ENCODE measurements at regions not wholly inside any gene's neighbourhood (a gene's known extent, or its start where the extent isn't known, plus 50 kb on each side); places are given as distances from the start of the nearest gene placed in this dataset.

GRCh38 chr4:41838590-41838989, 90.1 kb upstream of the PHOX2B start:
- Histone ChIP-seq H3K27ac (ENCODE audit: low read depth, low read length) (no peak overlapping the region), H3K4me3 (ENCODE audit: low read length) (no peak overlapping the region), H3K27me3 (ENCODE audit: control insufficient read depth, insufficient read depth, low read length, poor library complexity, severe bottlenecking) (peaks cover 8% of the 10 kb centered on the region), H3K9me3 (ENCODE audit: control insufficient read depth, low read length) (no peaks in the 10 kb centered on the region), H3K36me3 (ENCODE audit: control insufficient read depth, insufficient read depth, low read length) (no peaks in the 10 kb centered on the region), H3K4me1 (ENCODE audit: control insufficient read depth, insufficient read depth, low read length) (no peaks in the 10 kb centered on the region), H3K9ac (ENCODE audit: extremely low read depth, low read length, poor library complexity, severe bottlenecking) (no peak overlapping the region)
- no peak overlapping the region for H3K4me3 Mint-ChIP-seq
- peaks cover 19% of the 10 kb centered on the region for H3K27me3 Mint-ChIP-seq (ENCODE audit: insufficient read depth)
- no peaks in the 10 kb centered on the region for H3K36me3 Mint-ChIP-seq (ENCODE audit: low read depth)
- H3K27ac Mint-ChIP-seq = no peak overlapping the region
- no peaks in the 10 kb centered on the region for H3K9me3 Mint-ChIP-seq
- DNase-seq = no peak
- no peak for TF ChIP-seq CTCF (conservative IDR thresholded peaks at IDR 0.05)
- H3K4me1 Mint-ChIP-seq = no peaks in the 10 kb centered on the region

GRCh38 chr4:41835321-41835995, 86.9 kb upstream of the PHOX2B start:
- no peaks in the 10 kb centered on the region for H3K4me1 Mint-ChIP-seq
- H3K27ac Mint-ChIP-seq = no peak overlapping the region
- peaks cover 30% of the 10 kb centered on the region for H3K27me3 Mint-ChIP-seq (ENCODE audit: insufficient read depth)
- Histone ChIP-seq H3K9me3 (ENCODE audit: control insufficient read depth, low read length) (no peaks in the 10 kb centered on the region), H3K4me3 (ENCODE audit: low read length) (no peak overlapping the region), H3K9ac (ENCODE audit: extremely low read depth, low read length, poor library complexity, severe bottlenecking) (no peak overlapping the region), H3K27me3 (ENCODE audit: control insufficient read depth, insufficient read depth, low read length, poor library complexity, severe bottlenecking) (peaks cover 17% of the 10 kb centered on the region), H3K36me3 (ENCODE audit: control insufficient read depth, insufficient read depth, low read length) (no peaks in the 10 kb centered on the region), H3K27ac (ENCODE audit: low read depth, low read length) (no peak overlapping the region), H3K4me1 (ENCODE audit: control insufficient read depth, insufficient read depth, low read length) (no peaks in the 10 kb centered on the region)
- WGBS, 2 experiments (ENCODE audit: insufficient coverage in 1 of 2, insufficient read length in 1 of 2) = 93 to 95% methylated on average over 3 of the region's 3 CpGs
- DNase-seq = no peak
- no peak for TF ChIP-seq CTCF (conservative IDR thresholded peaks at IDR 0.05)
- no peaks in the 10 kb centered on the region for H3K36me3 Mint-ChIP-seq (ENCODE audit: low read depth)
- H3K9me3 Mint-ChIP-seq = no peaks in the 10 kb centered on the region
- no peak overlapping the region for H3K4me3 Mint-ChIP-seq

- Histone ChIP-seq H3K9me3 (ENCODE audit: control insufficient read depth, low read length) (no peaks in the 10 kb centered on the region), H3K9ac (ENCODE audit: extremely low read depth, low read length, poor library complexity, severe bottlenecking) (no peak overlapping the region), H3K36me3 (ENCODE audit: control insufficient read depth, insufficient read depth, low read length) (no peaks in the 10 kb centered on the region), H3K4me3 (ENCODE audit: low read length) (no peak overlapping the region), H3K27ac (ENCODE audit: low read depth, low read length) (no peak overlapping the region), H3K27me3 (ENCODE audit: control insufficient read depth, insufficient read depth, low read length, poor library complexity, severe bottlenecking) (peaks cover 19% of the 10 kb centered on the region), H3K4me1 (ENCODE audit: control insufficient read depth, insufficient read depth, low read length) (no peaks in the 10 kb centered on the region)
- no peak for DNase-seq
- TF ChIP-seq CTCF (conservative IDR thresholded peaks at IDR 0.05) = no peak
- 95 to 100% methylated on average over 1 of the region's 1 CpG for WGBS, 2 experiments (ENCODE audit: insufficient coverage in 1 of 2, insufficient read length in 1 of 2)
- H3K27ac Mint-ChIP-seq = no peak overlapping the region
- peaks cover 30% of the 10 kb centered on the region for H3K27me3 Mint-ChIP-seq (ENCODE audit: insufficient read depth)
- H3K4me1 Mint-ChIP-seq = no peaks in the 10 kb centered on the region
- H3K4me3 Mint-ChIP-seq = no peak overlapping the region
- no peaks in the 10 kb centered on the region for H3K9me3 Mint-ChIP-seq
- no peaks in the 10 kb centered on the region for H3K36me3 Mint-ChIP-seq (ENCODE audit: low read depth)
These were observed 84.4 kb upstream of the PHOX2B start for GRCh38 chr4:41832961-41833360.
